ENCODE measurements at regions not wholly inside any gene's neighbourhood (a gene's known extent, or its start where the extent isn't known, plus 50 kb on each side); places are given as distances from the start of the nearest gene placed in this dataset.

DNA sequence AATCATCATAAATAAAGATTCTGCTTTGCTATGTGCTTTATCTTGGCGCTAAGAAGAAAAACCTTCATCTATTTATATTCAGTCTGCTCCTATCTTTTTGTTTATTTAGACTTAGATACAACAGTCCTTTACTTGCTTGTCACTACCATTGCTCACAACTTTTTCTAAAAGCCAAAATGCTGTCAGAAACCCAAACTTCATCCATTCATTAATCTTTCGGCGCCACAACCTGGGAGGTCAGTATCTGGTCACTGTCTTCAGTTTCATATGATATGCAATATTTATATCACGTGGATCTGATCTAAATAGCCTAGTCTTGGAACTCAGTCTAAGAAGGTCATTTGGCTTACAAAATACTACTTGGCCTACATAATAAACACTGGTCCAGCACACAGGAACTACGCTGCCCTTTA lies 159.3 kb upstream of the TARS1 start:
- DNase-seq: no peak
- CTCF ChIA-PET: no interaction called here
- BruUV-seq (replicated peaks): no TSS peak
- H3K27ac ChIP-seq: no peak overlapping the region
- POLR2A ChIA-PET (ENCODE audit: unreplicated experiment): no interaction called here
- H3K4me1 ChIP-seq (replicated peaks; ENCODE audit: insufficient read depth): no peaks in the 10 kb centered on the region
- H3K9me3 ChIP-seq (ENCODE audit: insufficient read depth, low read depth): no peaks in the 10 kb centered on the region
- H3K9me2 ChIP-seq (ENCODE audit: insufficient read depth): no peaks in the 10 kb centered on the region
- H3K4me3 ChIP-seq: no peak overlapping the region
- no peak overlapping the region for H2AFZ ChIP-seq
- H3K27me3 ChIP-seq (ENCODE audit: insufficient read depth, low read depth): no peaks in the 10 kb centered on the region
- intact Hi-C loops (cut with micrococcal nuclease; ENCODE audit: unreplicated experiment): no loop called here
- no peaks in the 10 kb centered on the region for H3K79me2 ChIP-seq (ENCODE audit: low read depth)
- TF ChIP-seq EZH2 (IDR thresholded peaks at IDR 0.05; ENCODE audit: low read depth): no peak
- TF ChIP-seq CTCF (conservative IDR thresholded peaks at IDR 0.05): no peak
- no peaks in the 10 kb centered on the region for H3K36me3 ChIP-seq (ENCODE audit: low read depth)
- no peaks in the 10 kb centered on the region for H4K20me1 ChIP-seq (ENCODE audit: insufficient read depth)
- H3F3A ChIP-seq (ENCODE audit: insufficient read depth, low read depth): no peaks in the 10 kb centered on the region
- H3K4me2 ChIP-seq: no peak overlapping the region

- intact Hi-C loops (cut with micrococcal nuclease; ENCODE audit: unreplicated experiment): no loop called here
- POLR2A ChIA-PET (ENCODE audit: unreplicated experiment): no interaction called here
- Histone ChIP-seq H3K9me3 (ENCODE audit: insufficient read depth, low read depth) (no peaks in the 10 kb centered on the region), H2AFZ (no peak overlapping the region), H3K36me3 (ENCODE audit: low read depth) (no peaks in the 10 kb centered on the region), H3K4me1 (replicated peaks; ENCODE audit: insufficient read depth) (no peaks in the 10 kb centered on the region), H3K4me2 (no peak overlapping the region), H3F3A (ENCODE audit: insufficient read depth, low read depth) (no peaks in the 10 kb centered on the region), H3K9me2 (ENCODE audit: insufficient read depth) (no peaks in the 10 kb centered on the region), H3K27ac (no peak overlapping the region), H4K20me1 (ENCODE audit: insufficient read depth) (no peaks in the 10 kb centered on the region), H3K4me3 (no peak overlapping the region), H3K79me2 (ENCODE audit: low read depth) (no peaks in the 10 kb centered on the region), H3K27me3 (ENCODE audit: insufficient read depth, low read depth) (no peaks in the 10 kb centered on the region)
- CTCF ChIA-PET: no interaction called here
- BruUV-seq (replicated peaks): no TSS peak
- no peak for DNase-seq
- TF ChIP-seq EZH2 (IDR thresholded peaks at IDR 0.05; ENCODE audit: low read depth) (no peak), CTCF (conservative IDR thresholded peaks at IDR 0.05) (no peak)
Observed at GRCh38 chr5:33282157-33282556, 158.6 kb upstream of the TARS1 start.

GRCh38 chr5:33282696-33283095 lies 158.1 kb upstream of the TARS1 start:
- TF ChIP-seq CTCF (conservative IDR thresholded peaks at IDR 0.05) (no peak), EZH2 (IDR thresholded peaks at IDR 0.05; ENCODE audit: low read depth) (no peak)
- no peaks in the 10 kb centered on the region for H4K20me1 ChIP-seq (ENCODE audit: insufficient read depth)
- no peak overlapping the region for H3K27ac ChIP-seq
- no peak overlapping the region for H3K4me3 ChIP-seq
- no peaks in the 10 kb centered on the region for H3K9me2 ChIP-seq (ENCODE audit: insufficient read depth)
- ChIA-PET POLR2A (ENCODE audit: unreplicated experiment) (no interaction called here), CTCF (no interaction called here)
- no peaks in the 10 kb centered on the region for H3K4me1 ChIP-seq (replicated peaks; ENCODE audit: insufficient read depth)
- no peaks in the 10 kb centered on the region for H3K9me3 ChIP-seq (ENCODE audit: insufficient read depth, low read depth)
- BruUV-seq (replicated peaks): no TSS peak
- H3F3A ChIP-seq (ENCODE audit: insufficient read depth, low read depth): no peaks in the 10 kb centered on the region
- intact Hi-C loops (cut with micrococcal nuclease; ENCODE audit: unreplicated experiment): no loop called here
- no peaks in the 10 kb centered on the region for H3K27me3 ChIP-seq (ENCODE audit: insufficient read depth, low read depth)
- H3K36me3 ChIP-seq (ENCODE audit: low read depth): no peaks in the 10 kb centered on the region
- H2AFZ ChIP-seq: no peak overlapping the region
- no peak for DNase-seq
- H3K79me2 ChIP-seq (ENCODE audit: low read depth): no peaks in the 10 kb centered on the region
- no peak overlapping the region for H3K4me2 ChIP-seq
